Effector CD4-positive, alpha-beta T cell (primary cell): ENCODE measurements at regions not wholly inside any gene's neighbourhood (a gene's known extent, or its start where the extent isn't known, plus 50 kb on each side); places are given as distances from the start of the nearest gene placed in this dataset.
"Not testable (repeated sequence)": the region's sequence is repeated elsewhere in the genome, so short reads cannot be mapped to it uniquely, and the experiment has no call there.

Experiments used
- DNase-seq: peaks from one replicate; pipeline ENCODE4 v3.0.0-alpha.2; 2020

- no peak for DNase-seq
Measured at GRCh38 chr6:163707387-163708355, 293.2 kb downstream of the QKI start.

- no peak for DNase-seq
Measured at GRCh38 chr6:163706500-163707087, 292.1 kb downstream of the QKI start.

- no peak for DNase-seq
Measured at GRCh38 chr6:163705923-163706322, 291.4 kb downstream of the QKI start.

- no peak for DNase-seq
Measured at GRCh38 chr6:163702736-163703135, 288.2 kb downstream of the QKI start.

- no peak for DNase-seq
Measured at GRCh38 chr6:163701762-163702161, 287.2 kb downstream of the QKI start.

- DNase-seq = no peak
Measured at GRCh38 chr6:163698086-163698485, 283.6 kb downstream of the QKI start.

- not testable (repeated sequence) for DNase-seq
Measured at GRCh38 chr6:163696311-163696710, 281.8 kb downstream of the QKI start.

- no peak for DNase-seq
Measured at GRCh38 chr6:163695414-163695864, 280.9 kb downstream of the QKI start.

- DNase-seq = no peak
Measured at GRCh38 chr6:163694988-163695398, 280.5 kb downstream of the QKI start.

- DNase-seq = no peak
Measured at GRCh38 chr6:163694072-163694471, 279.6 kb downstream of the QKI start.

GRCh38 chr6:163691049-163691448 lies 276.5 kb downstream of the QKI start:
- no peak for DNase-seq

GRCh38 chr6:163688739-163689362 lies 274.3 kb downstream of the QKI start:
- no peak for DNase-seq

- DNase-seq = no peak
Measured at GRCh38 chr6:163687075-163687474, 272.6 kb downstream of the QKI start.

GRCh38 chr6:163686301-163686700 lies 271.8 kb downstream of the QKI start:
- no peak for DNase-seq

- no peak for DNase-seq
Measured at GRCh38 chr6:163683105-163683622, 268.6 kb downstream of the QKI start.

- no peak for DNase-seq
Measured at GRCh38 chr6:163679753-163680152, 265.2 kb downstream of the QKI start.

- no peak for DNase-seq
Measured at GRCh38 chr6:163679012-163679660, 264.6 kb downstream of the QKI start.

- DNase-seq = no peak
Measured at GRCh38 chr6:163675611-163676010, 261.1 kb downstream of the QKI start.

- DNase-seq = no peak
Measured at GRCh38 chr6:163672710-163673109, 258.2 kb downstream of the QKI start.

- no peak for DNase-seq
Measured at GRCh38 chr6:163671791-163672190, 257.3 kb downstream of the QKI start.

- no peak for DNase-seq
Measured at GRCh38 chr6:163671355-163671754, 256.8 kb downstream of the QKI start.

- no peak for DNase-seq
Measured at GRCh38 chr6:163670336-163670735, 255.8 kb downstream of the QKI start.

GRCh38 chr6:163668061-163668426 lies 253.5 kb downstream of the QKI start:
- no peak for DNase-seq
